Neural crest cell (in vitro differentiated cells): ENCODE measurements at regions not wholly inside any gene's neighbourhood (a gene's known extent, or its start where the extent isn't known, plus 50 kb on each side); places are given as distances from the start of the nearest gene placed in this dataset.

Experiments used
- DNase-seq: peaks from one replicate; pipeline ENCODE4 v3.0.0; 2021; ENCODE audit warnings: low read depth, mixed read lengths, low spot score
- H3K27ac Mint-ChIP-seq: one replicate; pipeline ENCODE4 v1.8.0; 2021; ENCODE audit warnings: mild to moderate bottlenecking, mixed read lengths; ENCODE audit not compliant: unreplicated experiment
- H3K27me3 Mint-ChIP-seq: 2 replicates; pipeline ENCODE4 v1.8.0; 2021; ENCODE audit warnings: low read depth, mild to moderate bottlenecking, mixed read lengths
- H3K36me3 Mint-ChIP-seq: 2 replicates; pipeline ENCODE4 v1.8.0; 2021; ENCODE audit warnings: low read depth, mild to moderate bottlenecking, mixed read lengths
- H3K4me1 Mint-ChIP-seq: 2 replicates; pipeline ENCODE4 v1.8.0; 2021; ENCODE audit warnings: mixed read lengths
- H3K4me3 Mint-ChIP-seq: one replicate; pipeline ENCODE4 v1.8.0; 2021; ENCODE audit warnings: mild to moderate bottlenecking, mixed read lengths
- H3K9me3 Mint-ChIP-seq: 2 replicates; pipeline ENCODE4 v1.8.0; 2021; ENCODE audit warnings: mixed read lengths
- TF ChIP-seq, protein P1 (sequence below): fragments of 200-600 bp; sonication (generic); conservative IDR thresholded peaks from 2 replicates; pipeline ENCODE4 v1.5.0; 2021; ENCODE audit warnings: antibody characterized with exemption, mild to moderate bottlenecking

DNA sequence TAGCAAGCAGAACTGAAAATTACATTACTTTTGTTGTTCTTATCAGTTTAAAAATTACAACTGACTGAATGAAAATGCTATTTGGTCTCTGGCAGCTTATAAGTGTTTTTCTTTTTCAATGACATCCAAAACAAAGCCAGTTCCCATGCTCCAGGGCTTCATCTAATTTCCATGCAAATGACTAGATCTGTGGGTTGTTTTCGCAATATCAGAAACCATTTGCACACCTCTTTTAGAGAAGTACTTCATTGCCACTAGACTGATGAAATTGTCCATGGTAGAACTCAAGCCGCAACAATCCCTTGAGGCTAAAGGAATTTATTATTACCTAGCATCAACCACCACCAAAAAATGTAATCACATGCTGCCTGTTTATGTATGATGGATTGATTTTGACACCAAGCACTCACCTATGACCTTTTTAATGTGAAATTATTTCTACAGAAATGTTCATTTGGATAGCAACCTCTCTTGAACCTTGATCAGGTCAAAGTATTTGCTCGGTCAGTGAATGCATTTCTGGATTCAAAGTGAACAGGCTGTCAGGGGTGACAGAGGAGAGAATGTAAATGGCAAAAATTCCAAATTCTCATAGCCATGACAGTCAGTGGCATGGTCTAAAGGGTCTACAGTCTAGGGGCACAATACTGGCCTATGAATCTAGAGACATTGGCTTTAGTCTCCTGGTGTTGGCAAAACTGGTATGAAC, 769.3 kb downstream of the SORCS1 start:
- DNase-seq: no peak
- Mint-ChIP-seq H3K36me3 (no peaks in the 10 kb centered on the region), H3K4me3 (no peak overlapping the region), H3K27me3 (no peaks in the 10 kb centered on the region), H3K9me3 (no peaks in the 10 kb centered on the region), H3K27ac (no peak overlapping the region), H3K4me1 (no peaks in the 10 kb centered on the region)
- TF ChIP-seq, protein P1, sequence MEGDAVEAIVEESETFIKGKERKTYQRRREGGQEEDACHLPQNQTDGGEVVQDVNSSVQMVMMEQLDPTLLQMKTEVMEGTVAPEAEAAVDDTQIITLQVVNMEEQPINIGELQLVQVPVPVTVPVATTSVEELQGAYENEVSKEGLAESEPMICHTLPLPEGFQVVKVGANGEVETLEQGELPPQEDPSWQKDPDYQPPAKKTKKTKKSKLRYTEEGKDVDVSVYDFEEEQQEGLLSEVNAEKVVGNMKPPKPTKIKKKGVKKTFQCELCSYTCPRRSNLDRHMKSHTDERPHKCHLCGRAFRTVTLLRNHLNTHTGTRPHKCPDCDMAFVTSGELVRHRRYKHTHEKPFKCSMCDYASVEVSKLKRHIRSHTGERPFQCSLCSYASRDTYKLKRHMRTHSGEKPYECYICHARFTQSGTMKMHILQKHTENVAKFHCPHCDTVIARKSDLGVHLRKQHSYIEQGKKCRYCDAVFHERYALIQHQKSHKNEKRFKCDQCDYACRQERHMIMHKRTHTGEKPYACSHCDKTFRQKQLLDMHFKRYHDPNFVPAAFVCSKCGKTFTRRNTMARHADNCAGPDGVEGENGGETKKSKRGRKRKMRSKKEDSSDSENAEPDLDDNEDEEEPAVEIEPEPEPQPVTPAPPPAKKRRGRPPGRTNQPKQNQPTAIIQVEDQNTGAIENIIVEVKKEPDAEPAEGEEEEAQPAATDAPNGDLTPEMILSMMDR: no peak

GRCh38 chr10:106392778-106393177, 771.7 kb downstream of the SORCS1 start:
- TF ChIP-seq, protein P1: no peak
- no peak overlapping the region for H3K27ac Mint-ChIP-seq
- no peak overlapping the region for H3K4me3 Mint-ChIP-seq
- DNase-seq: no peak
- no peaks in the 10 kb centered on the region for H3K9me3 Mint-ChIP-seq
- H3K4me1 Mint-ChIP-seq: no peaks in the 10 kb centered on the region
- H3K27me3 Mint-ChIP-seq: no peaks in the 10 kb centered on the region
- no peaks in the 10 kb centered on the region for H3K36me3 Mint-ChIP-seq

DNA sequence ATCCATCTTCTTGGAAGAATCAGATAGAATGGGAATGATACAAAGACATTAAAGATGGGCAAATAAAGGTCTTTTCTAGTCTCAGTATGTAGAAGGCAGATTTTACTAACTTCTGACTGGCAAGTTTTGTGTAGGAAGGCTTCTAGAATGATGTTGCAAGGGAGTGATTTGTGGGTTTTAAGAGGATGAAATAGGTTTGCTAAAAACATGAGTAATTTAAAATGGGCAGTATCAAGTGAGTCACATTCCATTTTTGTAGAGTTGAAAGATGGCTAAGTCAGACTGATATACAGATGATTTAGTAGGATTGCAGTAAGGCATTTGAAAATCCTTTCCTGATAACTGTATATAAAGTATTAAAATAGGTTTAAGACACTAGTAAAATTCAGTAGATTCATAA, 777.4 kb downstream of the SORCS1 start:
- DNase-seq: no peak
- H3K27me3 Mint-ChIP-seq: no peaks in the 10 kb centered on the region
- no peaks in the 10 kb centered on the region for H3K36me3 Mint-ChIP-seq

GRCh38 chr10:106384496-106384895, 780.0 kb downstream of the SORCS1 start:
- Mint-ChIP-seq H3K9me3 (peaks cover 3% of the 10 kb centered on the region), H3K4me1 (no peaks in the 10 kb centered on the region), H3K27ac (no peak overlapping the region), H3K36me3 (peaks cover 2% of the 10 kb centered on the region), H3K27me3 (no peaks in the 10 kb centered on the region), H3K4me3 (no peak overlapping the region)
- TF ChIP-seq, protein P1: no peak
- DNase-seq: no peak

More for the DNA sequence above, 777.4 kb downstream of the SORCS1 start:
- H3K4me3 Mint-ChIP-seq: no peak overlapping the region
- TF ChIP-seq, protein P1: no peak
- H3K4me1 Mint-ChIP-seq: no peaks in the 10 kb centered on the region
- no peak overlapping the region for H3K27ac Mint-ChIP-seq
- no peaks in the 10 kb centered on the region for H3K9me3 Mint-ChIP-seq

DNA sequence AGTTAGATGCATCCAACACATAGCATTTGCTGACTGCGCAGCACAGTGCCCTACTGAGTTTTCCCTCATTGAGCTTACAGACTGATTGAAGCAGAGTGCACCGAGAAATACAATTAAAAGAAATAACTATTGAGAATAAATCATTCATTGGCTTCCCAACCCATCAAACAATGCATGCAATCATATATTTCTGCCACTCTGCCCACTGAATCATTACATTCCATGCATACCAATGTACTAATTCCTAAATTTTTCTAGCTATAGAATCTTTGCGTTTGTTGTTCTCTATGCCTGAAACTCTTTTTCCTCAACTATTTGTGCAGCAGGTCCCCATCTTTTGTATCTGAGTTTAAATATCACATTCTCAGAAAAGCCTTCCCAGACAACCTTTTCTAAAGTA, 783.8 kb downstream of the SORCS1 start:
- DNase-seq: no peak
- Mint-ChIP-seq H3K27me3 (no peaks in the 10 kb centered on the region), H3K9me3 (peaks cover 11% of the 10 kb centered on the region), H3K27ac (no peak overlapping the region), H3K4me3 (no peak overlapping the region), H3K36me3 (peaks cover 7% of the 10 kb centered on the region), H3K4me1 (no peaks in the 10 kb centered on the region)
- TF ChIP-seq, protein P1: no peak
